HL-60 (cell line): ENCODE measurements at regions not wholly inside any gene's neighbourhood (a gene's known extent, or its start where the extent isn't known, plus 50 kb on each side); places are given as distances from the start of the nearest gene placed in this dataset.

Experiments
- DNase-seq, 2 experiments: peaks; one replicate each; pipeline ENCODE4 v3.0.0-alpha.2; 2010 to 2020; ENCODE audit warnings: low read depth in 1 of 2, low spot score in 1 of 2
- H3K27ac ChIP-seq: fragments of 250-450 bp; sonication (Bioruptor Pico); replicated peaks from 2 replicates; pipeline ENCODE4 v1.5.1; 2020; ENCODE audit warnings: mild to moderate bottlenecking, moderate library complexity
- H3K27me3 ChIP-seq: fragments of 250-450 bp; sonication (Bioruptor Pico); 2 replicates; pipeline ENCODE4 v1.5.1; 2021; ENCODE audit warnings: mild to moderate bottlenecking, moderate library complexity; ENCODE audit not compliant: insufficient read depth, poor library complexity, severe bottlenecking
- H3K4me3 ChIP-seq: replicated peaks from 2 replicates; pipeline ENCODE4 v1.5.1; 2011; ENCODE audit warnings: mild to moderate bottlenecking, control low read depth, low read length; ENCODE audit not compliant: insufficient read depth
- CTCF ChIP-seq: IDR thresholded peaks from one replicate; pipeline ENCODE4 v1.5.1; 2011; ENCODE audit warnings: low read length, control low read depth, inconsistent platforms; ENCODE audit not compliant: insufficient read depth
- GABPA ChIP-seq: IDR thresholded peaks from 2 replicates; pipeline ENCODE4 v1.6.1; 2012; ENCODE audit warnings: low read depth
- POLR2AphosphoS5 ChIP-seq: IDR thresholded peaks from 2 replicates; pipeline ENCODE4 v1.6.1; 2012; ENCODE audit warnings: low read depth
- REST ChIP-seq: IDR thresholded peaks from 2 replicates; pipeline ENCODE4 v1.6.1; 2012; ENCODE audit warnings: low read depth; ENCODE audit not compliant: insufficient replicate concordance
- SPI1 ChIP-seq: IDR thresholded peaks from 2 replicates; pipeline ENCODE4 v1.6.1; 2012; ENCODE audit warnings: low read depth, mild to moderate bottlenecking, borderline replicate concordance

GRCh38 chr14:86404989-86405649 is 875.2 kb downstream of the FLRT2 start:
- Histone ChIP-seq H3K27ac (no peak overlapping the region), H3K27me3 (no peaks in the 10 kb centered on the region), H3K4me3 (no peak overlapping the region)
- DNase-seq, result no peak
- no peak for TF ChIP-seq SPI1
- TF ChIP-seq REST, result no peak
- no peak for TF ChIP-seq GABPA
- no peak for TF ChIP-seq POLR2AphosphoS5
- no peak for TF ChIP-seq CTCF

GRCh38 chr14:86404425-86404824 is 874.5 kb downstream of the FLRT2 start:
- no peak for DNase-seq
- H3K27ac ChIP-seq, result no peak overlapping the region
- no peak overlapping the region for H3K4me3 ChIP-seq
- no peaks in the 10 kb centered on the region for H3K27me3 ChIP-seq
- TF ChIP-seq GABPA, result no peak
- no peak for TF ChIP-seq REST
- TF ChIP-seq POLR2AphosphoS5, result no peak
- TF ChIP-seq SPI1, result no peak
- TF ChIP-seq CTCF, result no peak

- no peak for DNase-seq
- no peak overlapping the region for H3K27ac ChIP-seq
- H3K27me3 ChIP-seq, result no peaks in the 10 kb centered on the region
- no peak for TF ChIP-seq GABPA
- TF ChIP-seq POLR2AphosphoS5, result no peak
- TF ChIP-seq SPI1, result no peak
- no peak for TF ChIP-seq REST
- no peak for TF ChIP-seq CTCF
- no peak overlapping the region for H3K4me3 ChIP-seq
Observed at GRCh38 chr14:86402545-86402944, 872.6 kb downstream of the FLRT2 start.
